PC-3 (cell line): ENCODE measurements at regions not wholly inside any gene's neighbourhood (a gene's known extent, or its start where the extent isn't known, plus 50 kb on each side); places are given as distances from the start of the nearest gene placed in this dataset.

Experiments used
- ATAC-seq: fragments of 200-7000 bp; cut with Tn5 transposase; 2 replicates; pipeline ENCODE4 v1.9.1; 2020; ENCODE audit warnings: mild to moderate bottlenecking, moderate library complexity
- BruUV-seq: library from RNA; stranded (reverse); fragments of 400-500 nt; replicated peaks from 2 replicates; lab custom pipeline; 2021; lab: Mats Ljungman, UMichigan
- CTCF ChIA-PET: fragments of 300-600 bp; sonication (Branson Sonifier 250); formaldehyde crosslinking; loops from one replicate; lab custom pipeline; 2022; ENCODE audit warnings: antibody characterized with exemption; lab: Charles Lee
- POLR2A ChIA-PET: fragments of 300-600 bp; sonication (Branson Sonifier 250); formaldehyde crosslinking; loops from one replicate; lab custom pipeline; 2022; ENCODE audit warnings: antibody characterized with exemption; ENCODE audit not compliant: unreplicated experiment; lab: Charles Lee
- DNase-seq: peaks from one replicate; pipeline ENCODE4 v3.0.0-alpha.2; 2015
- H2AFZ ChIP-seq: fragments of 300-600 bp; sonication (generic); 2 replicates; pipeline ENCODE4 v1.6.0; 2016; ENCODE audit warnings: antibody characterized with exemption, low read length
- H3F3A ChIP-seq: fragments of 300-600 bp; sonication (generic); one replicate; pipeline ENCODE4 v1.6.0; 2017; ENCODE audit warnings: antibody characterized with exemption, low read length, control low read depth, mild to moderate bottlenecking; ENCODE audit not compliant: unreplicated experiment
- H3K27ac ChIP-seq: fragments of 300-600 bp; sonication (generic); 2 replicates; pipeline ENCODE4 v1.5.1; 2016; ENCODE audit warnings: mild to moderate bottlenecking, low read length
- H3K27me3 ChIP-seq: fragments of 300-600 bp; sonication (generic); 2 replicates; pipeline ENCODE4 v1.6.1; 2016; ENCODE audit warnings: low read length, mixed read lengths
- H3K36me3 ChIP-seq: fragments of 300-600 bp; sonication (generic); 2 replicates; pipeline ENCODE4 v1.6.1; 2016; ENCODE audit warnings: low read depth, mixed run types, low read length, mixed read lengths
- H3K4me1 ChIP-seq: fragments of 300-600 bp; sonication (generic); 2 replicates; pipeline ENCODE4 v1.5.1; 2016; ENCODE audit warnings: low read length; ENCODE audit not compliant: insufficient read depth
- H3K4me2 ChIP-seq: fragments of 300-600 bp; sonication (generic); 2 replicates; pipeline ENCODE4 v1.6.0; 2016; ENCODE audit warnings: low read length
- H3K4me3 ChIP-seq: fragments of 300-600 bp; sonication (generic); 2 replicates; pipeline ENCODE4 v1.5.1; 2016; ENCODE audit warnings: mild to moderate bottlenecking, low read length, mixed read lengths
- H3K79me2 ChIP-seq: fragments of 300-600 bp; sonication (generic); 2 replicates; pipeline ENCODE4 v1.6.1; 2017; ENCODE audit warnings: low read length, mixed read lengths
- H3K9ac ChIP-seq: fragments of 300-600 bp; sonication (generic); 2 replicates; pipeline ENCODE4 v1.6.0; 2016; ENCODE audit warnings: mild to moderate bottlenecking, low read length
- H3K9me2 ChIP-seq: fragments of 300-600 bp; sonication (generic); replicated peaks from 2 replicates; pipeline ENCODE4 v1.6.1; 2016; ENCODE audit warnings: mixed run types, low read length, mixed read lengths
- H3K9me3 ChIP-seq: fragments of 300-600 bp; sonication (generic); 2 replicates; pipeline ENCODE4 v1.6.1; 2016; ENCODE audit warnings: low read length, mixed read lengths
- H4K20me1 ChIP-seq: fragments of 300-600 bp; sonication (generic); 2 replicates; pipeline ENCODE4 v1.6.1; 2016; ENCODE audit warnings: low read length, mixed read lengths
- CTCF ChIP-seq: fragments of 300-600 bp; sonication (generic); conservative IDR thresholded peaks from 2 replicates; pipeline ENCODE4 v1.5.1; 2017; ENCODE audit warnings: antibody characterized with exemption, low read depth, mild to moderate bottlenecking, low read length
- EZH2 ChIP-seq: fragments of 300-600 bp; sonication (generic); IDR thresholded peaks from one replicate; pipeline ENCODE4 v1.6.1; 2017; ENCODE audit warnings: antibody characterized with exemption, mild to moderate bottlenecking, low read length; ENCODE audit not compliant: unreplicated experiment
- EZH2phosphoT487 ChIP-seq: fragments of 300-600 bp; sonication (generic); IDR thresholded peaks from 2 replicates; pipeline ENCODE4 v1.6.1; 2018; ENCODE audit warnings: mild to moderate bottlenecking, antibody characterized with exemption, low read length, borderline replicate concordance
- intact Hi-C: fragments of 100-400 bp; cut with micrococcal nuclease; formaldehyde crosslinking; loops from 2 replicates; pipeline ENCODE4 v1.9.0; 2023

GRCh38 chr3:65030014-65030627, 342.3 kb upstream of the ADAMTS9 start:
- no peak overlapping the region for H3K9ac ChIP-seq
- H3K27ac ChIP-seq = no peak overlapping the region
- H3K79me2 ChIP-seq = no peaks in the 10 kb centered on the region
- H3K9me2 ChIP-seq = no peaks in the 10 kb centered on the region
- no peak overlapping the region for H2AFZ ChIP-seq
- H3K9me3 ChIP-seq = no peaks in the 10 kb centered on the region
- ATAC-seq = no peak
- H3K4me2 ChIP-seq = no peak overlapping the region
- ChIA-PET POLR2A (no interaction called here), CTCF (no interaction called here)
- no peak overlapping the region for H3K4me3 ChIP-seq
- no peaks in the 10 kb centered on the region for H3K27me3 ChIP-seq
- intact Hi-C loops = no loop called here
- H3K36me3 ChIP-seq = no peaks in the 10 kb centered on the region
- H3F3A ChIP-seq = no peaks in the 10 kb centered on the region
- DNase-seq = no peak
- H3K4me1 ChIP-seq = no peaks in the 10 kb centered on the region
- no peaks in the 10 kb centered on the region for H4K20me1 ChIP-seq
- no TSS peak for BruUV-seq
- no peak for TF ChIP-seq EZH2phosphoT487
- no peak for TF ChIP-seq EZH2
- no peak for TF ChIP-seq CTCF

- no peak for DNase-seq
- no peaks in the 10 kb centered on the region for H3K79me2 ChIP-seq
- H3K4me3 ChIP-seq = no peak overlapping the region
- ChIA-PET POLR2A (no interaction called here), CTCF (no interaction called here)
- no peak overlapping the region for H3K4me2 ChIP-seq
- intact Hi-C loops = no loop called here
- TF ChIP-seq EZH2 (no peak), CTCF (no peak), EZH2phosphoT487 (no peak)
- H2AFZ ChIP-seq = no peak overlapping the region
- no peak for ATAC-seq
- H3K4me1 ChIP-seq = no peaks in the 10 kb centered on the region
- H3K9me3 ChIP-seq = no peaks in the 10 kb centered on the region
- H3K9me2 ChIP-seq = no peaks in the 10 kb centered on the region
- H3K27ac ChIP-seq = no peak overlapping the region
- H3K27me3 ChIP-seq = no peaks in the 10 kb centered on the region
- no peak overlapping the region for H3K9ac ChIP-seq
- no TSS peak for BruUV-seq
- no peaks in the 10 kb centered on the region for H3K36me3 ChIP-seq
- no peaks in the 10 kb centered on the region for H3F3A ChIP-seq
- H4K20me1 ChIP-seq = no peaks in the 10 kb centered on the region
These were observed 341.3 kb upstream of the ADAMTS9 start for GRCh38 chr3:65029130-65029529.

- no peaks in the 10 kb centered on the region for H3K4me1 ChIP-seq
- POLR2A ChIA-PET = no interaction called here
- no peak overlapping the region for H3K4me3 ChIP-seq
- no peaks in the 10 kb centered on the region for H3K9me3 ChIP-seq
- intact Hi-C loops = no loop called here
- no peaks in the 10 kb centered on the region for H3K36me3 ChIP-seq
- H2AFZ ChIP-seq = no peak overlapping the region
- DNase-seq = no peak
- H3F3A ChIP-seq = no peaks in the 10 kb centered on the region
- H3K27me3 ChIP-seq = no peaks in the 10 kb centered on the region
- CTCF ChIA-PET = no interaction called here
- no peaks in the 10 kb centered on the region for H3K9me2 ChIP-seq
- no peak overlapping the region for H3K4me2 ChIP-seq
- no peak overlapping the region for H3K27ac ChIP-seq
- no peaks in the 10 kb centered on the region for H3K79me2 ChIP-seq
- TF ChIP-seq EZH2 = no peak
- TF ChIP-seq CTCF = no peak
- TF ChIP-seq EZH2phosphoT487 = no peak
- no peak overlapping the region for H3K9ac ChIP-seq
- no peak for ATAC-seq
- no peaks in the 10 kb centered on the region for H4K20me1 ChIP-seq
- BruUV-seq = no TSS peak
These were observed 340.2 kb upstream of the ADAMTS9 start for GRCh38 chr3:65028024-65028423.
